ENCODE measurements at regions not wholly inside any gene's neighbourhood (a gene's known extent, or its start where the extent isn't known, plus 50 kb on each side); places are given as distances from the start of the nearest gene placed in this dataset.

GRCh38 chr7:106424476-106425016 is 139.8 kb upstream of the NAMPT start:
- DNase-seq (no peak), ATAC-seq (no peak)
- H3K27me3 Mint-ChIP-seq: peaks cover 4% of the 10 kb centered on the region
- ChIA-PET POLR2A (interaction anchor here (0.8 to 2.7 kb wide), 7 partner anchors 19 to 616 kb away, joined by 3 to 40 read pairs (median 12); partner anchors contain the start of gene NAMPT), CTCF (interaction anchor here (0.9 to 2.4 kb wide), 8 partner anchors 37 to 312 kb away, joined by 3 to 15 read pairs (median 4); partner anchors contain the start of gene NAMPT)
- H3K27ac Mint-ChIP-seq: peak overlapping the region; percentile 99
- peaks cover 22% of the 10 kb centered on the region for H3K36me3 Mint-ChIP-seq (ENCODE audit: low read depth)
- H3K4me3 Mint-ChIP-seq: peak overlapping the region; percentile 70
- intact Hi-C loops (cut with DNase I, micrococcal nuclease): loop anchor here (1.0 to 10.0 kb wide), 16 partner anchors 18 to 1482 kb away; partner anchors contain the start of genes KMT2E (in 2 of the 2) and PIK3CG (in 1 of the 2)
- peaks cover 88% of the 10 kb centered on the region for H3K4me1 Mint-ChIP-seq
- H3K9me3 Mint-ChIP-seq (ENCODE audit: low read depth): peaks cover 2% of the 10 kb centered on the region

DNA sequence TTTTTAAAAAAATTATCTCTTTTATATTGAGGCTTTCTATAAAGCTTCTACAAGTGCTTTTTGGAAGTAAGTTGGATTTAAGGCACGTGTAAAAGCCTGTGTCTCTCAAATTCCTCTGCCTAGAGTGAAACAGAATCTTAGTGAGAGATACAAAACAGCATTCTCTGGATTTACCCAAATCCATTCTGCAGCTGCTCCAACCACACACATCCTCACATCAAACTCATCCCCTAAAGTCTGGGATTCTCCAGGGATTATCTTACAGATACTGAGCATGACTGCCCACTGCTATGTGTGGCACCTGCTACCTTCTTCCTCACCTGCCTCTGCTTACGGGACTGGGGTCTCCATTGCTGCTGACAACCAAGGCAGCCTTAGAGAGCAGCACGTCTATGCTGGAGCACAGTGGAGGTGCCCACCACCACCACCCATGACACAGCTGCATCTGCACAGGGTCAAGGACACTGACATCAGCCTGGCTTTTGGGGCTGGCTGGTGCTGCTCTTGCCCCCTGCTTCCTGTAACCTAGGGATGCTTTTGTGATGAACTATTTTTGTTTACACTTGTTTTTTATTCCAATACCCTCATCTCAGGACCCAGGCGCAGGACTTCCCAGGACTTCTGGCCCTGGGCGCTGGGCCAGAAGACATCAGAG is 139.2 kb upstream of the NAMPT start:
- Mint-ChIP-seq H3K27me3 (peaks cover 4% of the 10 kb centered on the region), H3K4me1 (peaks cover 88% of the 10 kb centered on the region), H3K4me3 (peak overlapping the region; percentile 70), H3K27ac (peak overlapping the region; percentile 99), H3K9me3 (ENCODE audit: low read depth) (peaks cover 2% of the 10 kb centered on the region), H3K36me3 (ENCODE audit: low read depth) (peaks cover 19% of the 10 kb centered on the region)
- POLR2A ChIA-PET: interaction anchor here (0.6 kb wide), 1 partner anchor 333 kb away, joined by 3 read pairs; no protein-coding TSS in a partner anchor
- no peak for ATAC-seq
- no peak for DNase-seq
- intact Hi-C loops (cut with DNase I, micrococcal nuclease): loop anchor here (1.0 to 10.0 kb wide), 6 partner anchors 39 to 1409 kb away; partner anchors contain the start of genes KMT2E (in 2 of the 2) and PIK3CG (in 1 of the 2)
- CTCF ChIA-PET: interaction anchor here (1.0 kb wide), 1 partner anchor 39 kb away, joined by 4 read pairs; no protein-coding TSS in a partner anchor

DNA sequence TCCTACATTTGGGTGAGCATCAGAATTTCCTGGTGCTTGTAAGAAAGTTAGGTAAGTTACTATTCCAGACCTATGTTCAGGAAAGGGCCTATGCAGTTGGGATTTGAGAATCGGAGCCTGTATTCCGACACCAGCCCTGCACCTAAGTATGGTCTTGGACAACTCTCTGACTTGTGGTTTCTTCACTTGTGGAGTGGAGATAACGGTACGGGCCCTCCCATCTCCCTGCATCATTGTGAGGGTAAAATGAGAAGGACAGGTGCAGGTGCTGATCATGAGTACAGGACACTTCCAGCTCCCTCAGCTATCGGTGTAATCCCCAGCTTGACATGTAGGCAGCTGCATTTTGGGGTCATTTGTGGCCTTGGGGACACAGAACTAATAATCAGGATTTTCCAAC is 138.3 kb upstream of the NAMPT start:
- Mint-ChIP-seq H3K27me3 (peaks cover 4% of the 10 kb centered on the region), H3K36me3 (ENCODE audit: low read depth) (peaks cover 19% of the 10 kb centered on the region), H3K9me3 (ENCODE audit: low read depth) (peaks cover 2% of the 10 kb centered on the region), H3K4me3 (no peak overlapping the region), H3K4me1 (peaks cover 93% of the 10 kb centered on the region), H3K27ac (peak overlapping the region; percentile 99)
- no peak for ATAC-seq
- intact Hi-C loops (cut with DNase I, micrococcal nuclease): loop anchor here (5.0 to 10.0 kb wide), 2 partner anchors 444 to 1408 kb away; partner anchors contain the start of genes KMT2E (in 2 of the 2) and PIK3CG (in 1 of the 2)
- DNase-seq: no peak
- POLR2A ChIA-PET: interaction anchor here (0.6 kb wide), 2 partner anchors 83 to 334 kb away, joined by 3 read pairs; no protein-coding TSS in a partner anchor
- CTCF ChIA-PET: interaction anchor here (0.7 to 1.0 kb wide), 2 partner anchors 33 to 39 kb away, joined by 4 read pairs; no protein-coding TSS in a partner anchor

DNA sequence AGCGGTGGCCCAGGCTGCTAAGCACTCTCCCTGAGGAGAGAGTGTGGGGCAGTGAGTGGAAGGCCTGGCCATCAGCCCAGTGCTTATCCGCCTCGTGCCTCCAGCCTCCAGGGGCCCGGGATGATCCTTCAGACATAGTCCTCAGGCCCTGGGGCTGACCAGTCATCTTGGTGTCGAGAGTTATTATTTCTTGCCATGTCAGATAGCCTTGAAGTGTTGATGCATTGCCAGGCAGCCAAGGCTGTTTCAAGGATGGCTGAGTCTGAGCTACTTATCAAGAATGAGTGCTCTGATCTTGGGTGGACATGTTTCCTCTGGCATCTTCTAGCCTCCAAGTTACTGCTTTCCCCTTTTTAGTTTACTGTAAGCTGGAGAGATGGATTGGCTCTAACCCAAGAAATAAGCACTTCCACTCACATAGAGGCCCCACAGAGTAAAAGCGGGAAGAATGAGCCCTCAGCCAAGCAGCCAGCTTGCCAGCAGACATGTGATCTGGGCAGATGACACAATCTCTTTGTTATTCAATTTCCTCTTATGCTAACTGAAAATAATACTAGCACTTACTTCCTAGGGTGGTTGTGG is 136.5 kb upstream of the NAMPT start:
- DNase-seq (peak; percentile 52), ATAC-seq (no peak)
- peaks cover 19% of the 10 kb centered on the region for H3K36me3 Mint-ChIP-seq (ENCODE audit: low read depth)
- H3K27me3 Mint-ChIP-seq: peaks cover 6% of the 10 kb centered on the region
- peak overlapping the region; percentile 90 for H3K27ac Mint-ChIP-seq
- H3K4me3 Mint-ChIP-seq: no peak overlapping the region
- peaks cover 86% of the 10 kb centered on the region for H3K4me1 Mint-ChIP-seq
- H3K9me3 Mint-ChIP-seq (ENCODE audit: low read depth): peaks cover 8% of the 10 kb centered on the region
- ChIA-PET CTCF (no interaction called here), POLR2A (interaction anchor here (0.7 to 2.3 kb wide), 2 partner anchors 47 to 136 kb away, joined by 4 to 15 read pairs; partner anchors contain the start of gene NAMPT)
- intact Hi-C loops (cut with DNase I, micrococcal nuclease): loop anchor here (5.0 to 10.0 kb wide), 2 partner anchors 446 to 1406 kb away; partner anchors contain the start of genes KMT2E (in 2 of the 2) and PIK3CG (in 1 of the 2)

DNA sequence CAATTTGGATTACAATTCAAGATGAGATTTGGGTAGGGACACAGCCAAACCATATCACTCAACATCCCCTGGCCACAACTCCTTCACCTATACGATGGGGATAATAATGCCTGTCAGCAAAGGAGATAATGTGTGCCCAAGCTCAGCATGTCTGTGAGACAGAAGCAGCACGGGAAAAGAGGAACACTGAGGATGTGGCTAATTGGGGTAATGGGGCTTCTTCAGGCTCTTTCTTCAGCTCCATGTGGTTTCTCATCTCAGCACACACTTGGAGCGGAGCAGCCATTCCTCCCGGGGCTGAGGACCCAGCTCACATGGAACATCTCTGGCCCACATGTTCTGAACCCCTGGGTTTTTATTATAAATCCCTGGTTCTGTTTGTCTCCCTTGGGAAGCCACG is 136.0 kb upstream of the NAMPT start:
- ChIA-PET CTCF (no interaction called here), POLR2A (interaction anchor here (0.6 to 2.3 kb wide), 2 partner anchors 136 to 748 kb away, joined by 3 to 15 read pairs; partner anchors contain the start of gene NAMPT)
- Mint-ChIP-seq H3K27ac (peak overlapping the region; percentile 90), H3K4me3 (no peak overlapping the region), H3K4me1 (peaks cover 81% of the 10 kb centered on the region), H3K27me3 (peaks cover 8% of the 10 kb centered on the region), H3K9me3 (ENCODE audit: low read depth) (peaks cover 10% of the 10 kb centered on the region), H3K36me3 (ENCODE audit: low read depth) (peaks cover 19% of the 10 kb centered on the region)
- ATAC-seq: no peak
- no peak for DNase-seq
- intact Hi-C loops (cut with DNase I, micrococcal nuclease): loop anchor here (1.0 to 10.0 kb wide), 3 partner anchors 75 to 1406 kb away; partner anchors contain the start of genes KMT2E (in 2 of the 2) and PIK3CG (in 1 of the 2)

DNA sequence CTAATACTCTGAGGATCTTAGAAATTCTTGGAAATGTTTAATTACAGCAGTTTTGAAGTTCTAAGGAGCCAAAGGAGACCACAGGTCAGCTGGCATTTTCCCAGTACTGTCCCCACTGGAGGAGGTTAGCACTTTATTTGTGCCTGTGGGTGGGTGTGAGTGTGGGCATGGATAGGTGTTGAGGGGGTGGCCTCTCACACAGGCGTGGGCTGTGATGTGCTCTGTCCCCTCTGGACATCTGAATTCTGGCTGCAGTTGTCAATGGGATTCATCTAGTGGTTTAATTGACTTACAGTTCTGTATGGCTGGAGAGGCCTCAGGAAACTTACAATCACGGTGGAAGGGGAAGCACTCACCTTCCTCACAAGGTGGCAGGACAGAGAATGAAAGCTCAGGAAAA is 135.4 kb upstream of the NAMPT start:
- Mint-ChIP-seq H3K27me3 (peaks cover 8% of the 10 kb centered on the region), H3K4me3 (peak overlapping the region; percentile 11), H3K4me1 (peaks cover 75% of the 10 kb centered on the region), H3K9me3 (ENCODE audit: low read depth) (peaks cover 13% of the 10 kb centered on the region), H3K27ac (peak overlapping the region; percentile 77), H3K36me3 (ENCODE audit: low read depth) (peaks cover 18% of the 10 kb centered on the region)
- ChIA-PET POLR2A (interaction anchor here (0.6 to 2.3 kb wide), 3 partner anchors 135 to 855 kb away, joined by 3 to 15 read pairs (median 7); partner anchors contain the start of gene NAMPT), CTCF (interaction anchor here (0.9 kb wide), 1 partner anchor 15 kb away, joined by 3 read pairs; no protein-coding TSS in a partner anchor)
- ATAC-seq (no peak), DNase-seq (no peak)
- intact Hi-C loops (cut with DNase I, micrococcal nuclease): loop anchor here (1.0 to 10.0 kb wide), 3 partner anchors 75 to 1405 kb away; partner anchors contain the start of genes KMT2E (in 2 of the 2) and PIK3CG (in 1 of the 2)

- peak; percentile 74 for ATAC-seq
- peak overlapping the region; percentile 77 for H3K27ac Mint-ChIP-seq
Measured at GRCh38 chr7:106419455-106420182, 134.8 kb upstream of the NAMPT start.

DNA sequence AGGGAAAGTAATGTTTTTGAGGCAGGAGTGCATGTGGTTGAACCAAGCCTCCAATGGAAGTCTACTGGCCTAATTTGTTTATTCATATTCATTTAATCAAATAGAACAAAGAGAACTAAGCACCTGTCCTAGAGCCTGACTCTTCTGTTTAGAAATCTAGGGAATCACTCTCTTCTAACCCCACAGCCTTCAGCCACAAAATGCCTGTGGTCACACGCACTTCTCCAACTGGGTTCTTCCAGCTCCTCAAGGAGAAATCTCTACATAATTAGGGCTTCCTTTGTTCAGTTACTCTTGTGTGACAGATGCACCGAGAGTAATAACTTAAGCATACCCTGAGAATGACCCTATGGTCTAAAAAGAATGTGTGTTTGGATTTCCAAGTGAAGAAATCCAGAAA is 133.7 kb upstream of the NAMPT start:
- POLR2A ChIA-PET: interaction anchor here (2.3 kb wide), 1 partner anchor 134 kb away, joined by 15 read pairs; the partner anchor contains the start of gene NAMPT

More at GRCh38 chr7:106419455-106420182, 134.8 kb upstream of the NAMPT start:
- intact Hi-C loops (cut with DNase I, micrococcal nuclease): loop anchor here (1.0 to 10.0 kb wide), 4 partner anchors 13 to 1405 kb away; partner anchors contain the start of genes KMT2E (in 2 of the 2) and PIK3CG (in 1 of the 2)
- Mint-ChIP-seq H3K27me3 (peaks cover 9% of the 10 kb centered on the region), H3K4me3 (peak overlapping the region; percentile 11), H3K4me1 (peaks cover 69% of the 10 kb centered on the region), H3K36me3 (ENCODE audit: low read depth) (peaks cover 18% of the 10 kb centered on the region), H3K9me3 (ENCODE audit: low read depth) (peaks cover 13% of the 10 kb centered on the region)
- DNase-seq: peak; percentile 67
- POLR2A ChIA-PET: interaction anchor here (0.6 to 2.3 kb wide), 2 partner anchors 135 to 855 kb away, joined by 7 to 15 read pairs; partner anchors contain the start of gene NAMPT
- CTCF ChIA-PET: interaction anchor here (0.6 to 0.9 kb wide), 2 partner anchors 14 to 1033 kb away, joined by 3 read pairs; no protein-coding TSS in a partner anchor

DNA sequence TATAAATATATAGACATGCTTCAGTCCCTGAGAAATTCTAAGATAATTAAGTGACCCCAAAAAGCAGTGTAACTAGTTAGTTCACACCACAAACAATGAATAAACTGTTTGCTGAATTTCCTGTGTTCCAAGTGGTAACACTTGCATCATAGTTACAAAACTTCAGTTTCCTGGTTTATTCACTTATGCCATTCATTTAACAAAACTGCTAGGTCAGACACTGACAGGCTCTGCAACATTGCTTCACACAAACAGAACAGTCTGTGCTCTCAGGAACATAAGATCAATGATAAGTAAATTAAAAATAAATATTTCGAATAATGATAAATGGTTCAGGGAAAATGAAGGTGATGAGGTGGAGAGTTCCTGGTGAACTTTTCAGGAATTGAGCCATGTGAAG is 133.3 kb upstream of the NAMPT start:
- ATAC-seq (peak; percentile 24), DNase-seq (no peak)
- Mint-ChIP-seq H3K36me3 (ENCODE audit: low read depth) (peaks cover 14% of the 10 kb centered on the region), H3K27ac (no peak overlapping the region), H3K4me1 (peaks cover 54% of the 10 kb centered on the region), H3K9me3 (ENCODE audit: low read depth) (peaks cover 13% of the 10 kb centered on the region), H3K4me3 (no peak overlapping the region), H3K27me3 (peaks cover 15% of the 10 kb centered on the region)
- ChIA-PET CTCF (interaction anchor here (0.9 to 1.7 kb wide), 3 partner anchors 11 to 87 kb away, joined by 3 to 5 read pairs (median 3); no protein-coding TSS in a partner anchor), POLR2A (no interaction called here)
- intact Hi-C loops (cut with DNase I, micrococcal nuclease): no loop called here

More for the DNA sequence above, 133.7 kb upstream of the NAMPT start:
- peaks cover 13% of the 10 kb centered on the region for H3K9me3 Mint-ChIP-seq (ENCODE audit: low read depth)
- no peak overlapping the region for H3K4me3 Mint-ChIP-seq
- intact Hi-C loops (cut with DNase I, micrococcal nuclease): no loop called here
- ATAC-seq: no peak
- H3K27ac Mint-ChIP-seq: no peak overlapping the region
- H3K4me1 Mint-ChIP-seq: peaks cover 59% of the 10 kb centered on the region
- peaks cover 11% of the 10 kb centered on the region for H3K27me3 Mint-ChIP-seq
- peaks cover 18% of the 10 kb centered on the region for H3K36me3 Mint-ChIP-seq (ENCODE audit: low read depth)
- CTCF ChIA-PET: interaction anchor here (0.6 to 1.7 kb wide), 4 partner anchors 11 to 641 kb away, joined by 3 to 5 read pairs (median 4); no protein-coding TSS in a partner anchor
- no peak for DNase-seq

Data from activated CD4-positive, alpha-beta T cell treated with anti-CD3 and anti-CD28 coated beads for 36 hours (primary cell).